ENCODE measurements at regions not wholly inside any gene's neighbourhood (a gene's known extent, or its start where the extent isn't known, plus 50 kb on each side); places are given as distances from the start of the nearest gene placed in this dataset.

- no peak for TF ChIP-seq REST (IDR thresholded peaks at IDR 0.05; ENCODE audit: insufficient read depth in 1 of 2, low read depth in 2 of 2, low read length in 2 of 2)
- TF ChIP-seq TAF1 (IDR thresholded peaks at IDR 0.05; ENCODE audit: borderline replicate concordance, insufficient read depth, low read length) = no peak
- TF ChIP-seq POLR2AphosphoS5 (IDR thresholded peaks at IDR 0.05; ENCODE audit: low read depth, low read length) = no peak
- TF ChIP-seq SIN3A (IDR thresholded peaks at IDR 0.05; ENCODE audit: borderline replicate concordance, insufficient read depth, low read length) = no peak
- no peak for TF ChIP-seq FOXP2 (optimal IDR thresholded peaks at IDR 0.05; ENCODE audit: borderline replicate concordance, extremely low read depth, extremely low read length, insufficient read depth)
Observed at GRCh38 chr2:208782097-208782496, 375.5 kb downstream of the PTH2R start.

GRCh38 chr2:208783184-208783583 lies 376.6 kb downstream of the PTH2R start:
- no peak for TF ChIP-seq TAF1 (IDR thresholded peaks at IDR 0.05; ENCODE audit: borderline replicate concordance, insufficient read depth, low read length)
- no peak for TF ChIP-seq FOXP2 (optimal IDR thresholded peaks at IDR 0.05; ENCODE audit: borderline replicate concordance, extremely low read depth, extremely low read length, insufficient read depth)
- no peak for TF ChIP-seq POLR2AphosphoS5 (IDR thresholded peaks at IDR 0.05; ENCODE audit: low read depth, low read length)
- no peak for TF ChIP-seq REST (IDR thresholded peaks at IDR 0.05; ENCODE audit: insufficient read depth in 1 of 2, low read depth in 2 of 2, low read length in 2 of 2)
- TF ChIP-seq SIN3A (IDR thresholded peaks at IDR 0.05; ENCODE audit: borderline replicate concordance, insufficient read depth, low read length) = no peak

- TF ChIP-seq FOXP2 (optimal IDR thresholded peaks at IDR 0.05; ENCODE audit: borderline replicate concordance, extremely low read depth, extremely low read length, insufficient read depth) = no peak
- TF ChIP-seq TAF1 (IDR thresholded peaks at IDR 0.05; ENCODE audit: borderline replicate concordance, insufficient read depth, low read length) = no peak
- no peak for TF ChIP-seq REST (IDR thresholded peaks at IDR 0.05; ENCODE audit: insufficient read depth in 1 of 2, low read depth in 2 of 2, low read length in 2 of 2)
- TF ChIP-seq POLR2AphosphoS5 (IDR thresholded peaks at IDR 0.05; ENCODE audit: low read depth, low read length) = no peak
- no peak for TF ChIP-seq SIN3A (IDR thresholded peaks at IDR 0.05; ENCODE audit: borderline replicate concordance, insufficient read depth, low read length)
Observed at GRCh38 chr2:208791257-208791656, 384.7 kb downstream of the PTH2R start.

- TF ChIP-seq POLR2AphosphoS5 (IDR thresholded peaks at IDR 0.05; ENCODE audit: low read depth, low read length) (no peak), FOXP2 (optimal IDR thresholded peaks at IDR 0.05; ENCODE audit: borderline replicate concordance, extremely low read depth, extremely low read length, insufficient read depth) (no peak), TAF1 (IDR thresholded peaks at IDR 0.05; ENCODE audit: borderline replicate concordance, insufficient read depth, low read length) (no peak), REST (IDR thresholded peaks at IDR 0.05; ENCODE audit: insufficient read depth in 1 of 2, low read depth in 2 of 2, low read length in 2 of 2) (no peak), SIN3A (IDR thresholded peaks at IDR 0.05; ENCODE audit: borderline replicate concordance, insufficient read depth, low read length) (no peak)
Observed at GRCh38 chr2:208792766-208793165, 386.2 kb downstream of the PTH2R start.

GRCh38 chr2:208793434-208793833 lies 386.8 kb downstream of the PTH2R start:
- TF ChIP-seq SIN3A (IDR thresholded peaks at IDR 0.05; ENCODE audit: borderline replicate concordance, insufficient read depth, low read length) = no peak
- TF ChIP-seq POLR2AphosphoS5 (IDR thresholded peaks at IDR 0.05; ENCODE audit: low read depth, low read length) = no peak
- TF ChIP-seq TAF1 (IDR thresholded peaks at IDR 0.05; ENCODE audit: borderline replicate concordance, insufficient read depth, low read length) = no peak
- no peak for TF ChIP-seq FOXP2 (optimal IDR thresholded peaks at IDR 0.05; ENCODE audit: borderline replicate concordance, extremely low read depth, extremely low read length, insufficient read depth)
- TF ChIP-seq REST (IDR thresholded peaks at IDR 0.05; ENCODE audit: insufficient read depth in 1 of 2, low read depth in 2 of 2, low read length in 2 of 2) = no peak

Measured in PFSK-1 (cell line).